HG03159 (cell line): ENCODE measurements at regions not wholly inside any gene's neighbourhood (a gene's known extent, or its start where the extent isn't known, plus 50 kb on each side); places are given as distances from the start of the nearest gene placed in this dataset.
"Not testable (repeated sequence)": the region's sequence is repeated elsewhere in the genome, so short reads cannot be mapped to it uniquely, and the experiment has no call there.

Experiments used
- ATAC-seq: cut with Tn5 transposase; IDR thresholded peaks from one replicate; pipeline ENCODE4 v1.9.1; 2021; ENCODE audit warnings: mild to moderate bottlenecking, moderate library complexity; ENCODE audit not compliant: unreplicated experiment

DNA sequence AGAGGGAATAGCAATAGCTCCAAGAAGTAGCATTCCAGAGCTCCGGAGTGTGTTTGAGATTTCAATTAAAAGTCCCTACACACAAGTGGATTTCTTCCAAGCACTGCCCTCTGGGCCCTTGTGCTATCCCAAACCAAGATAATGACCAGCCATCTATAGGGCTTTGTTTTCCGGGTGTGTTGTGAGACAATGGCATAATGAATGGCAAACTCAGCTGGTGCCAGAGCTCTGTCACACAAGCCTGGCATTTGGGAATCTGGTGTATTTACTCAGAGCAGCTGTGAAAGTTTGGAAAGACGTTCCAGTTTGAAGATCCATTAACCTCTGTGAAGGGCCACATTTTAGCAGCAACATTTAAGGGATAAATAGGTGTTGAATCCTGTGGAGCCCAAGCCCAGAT lies 61.2 kb upstream of the TMTC2 start:
- ATAC-seq = no peak

DNA sequence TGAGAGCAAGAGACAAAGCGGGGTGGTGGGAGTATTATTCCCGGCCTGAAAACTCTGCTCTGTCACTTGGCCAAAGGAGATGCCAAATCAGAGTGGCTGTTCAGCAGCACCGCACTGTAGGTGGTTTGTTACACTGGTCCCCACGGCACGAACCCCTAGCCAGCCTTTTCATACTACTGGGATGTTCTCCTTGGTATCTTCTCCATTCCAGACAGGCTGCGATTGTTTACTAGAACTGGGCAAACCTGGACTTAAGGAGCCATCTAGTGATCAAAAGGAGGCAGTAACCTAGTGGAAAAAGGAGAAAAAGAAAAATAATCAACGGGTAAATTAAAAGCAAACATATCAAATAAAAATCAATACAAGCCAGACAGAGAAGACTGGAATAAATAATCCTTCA lies 58.9 kb upstream of the TMTC2 start:
- ATAC-seq = no peak

DNA sequence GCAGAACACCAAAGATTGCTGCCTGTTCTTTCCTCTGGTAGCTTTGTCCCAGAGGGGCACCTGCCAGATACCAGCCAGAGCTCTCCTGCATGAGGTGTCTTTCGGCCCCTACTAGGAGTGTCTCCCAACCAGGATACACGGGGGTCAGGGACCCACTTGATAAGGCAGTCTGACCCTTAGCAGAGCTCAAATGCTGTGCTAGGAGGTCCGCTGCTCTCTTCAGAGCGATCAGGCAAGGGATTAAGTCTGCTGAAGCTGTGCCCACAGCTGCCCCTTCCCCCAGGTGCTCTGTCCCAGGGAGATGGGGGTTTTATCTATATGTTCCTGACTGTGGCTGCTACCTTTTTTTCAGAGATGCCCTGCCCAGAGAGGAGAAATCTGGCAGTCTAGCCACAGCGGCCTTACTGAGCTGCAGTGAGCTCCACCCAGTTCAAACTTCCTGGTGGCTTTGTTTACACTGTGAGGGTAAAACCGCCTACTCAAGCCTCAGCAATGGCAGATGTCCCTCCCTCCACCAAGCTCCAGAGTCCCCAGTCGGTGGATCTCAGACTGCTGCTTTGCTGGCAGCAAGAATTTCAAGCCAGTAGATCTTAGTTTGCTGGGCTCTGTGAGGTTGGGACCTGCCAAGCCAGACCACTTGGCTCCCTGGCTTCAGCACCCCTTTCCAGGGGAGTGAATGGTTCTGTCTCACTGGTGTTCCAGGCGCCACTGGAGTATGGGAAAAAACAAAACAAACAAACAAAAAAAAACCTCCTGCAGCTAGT lies 52.0 kb upstream of the TMTC2 start:
- ATAC-seq = not testable (repeated sequence)

DNA sequence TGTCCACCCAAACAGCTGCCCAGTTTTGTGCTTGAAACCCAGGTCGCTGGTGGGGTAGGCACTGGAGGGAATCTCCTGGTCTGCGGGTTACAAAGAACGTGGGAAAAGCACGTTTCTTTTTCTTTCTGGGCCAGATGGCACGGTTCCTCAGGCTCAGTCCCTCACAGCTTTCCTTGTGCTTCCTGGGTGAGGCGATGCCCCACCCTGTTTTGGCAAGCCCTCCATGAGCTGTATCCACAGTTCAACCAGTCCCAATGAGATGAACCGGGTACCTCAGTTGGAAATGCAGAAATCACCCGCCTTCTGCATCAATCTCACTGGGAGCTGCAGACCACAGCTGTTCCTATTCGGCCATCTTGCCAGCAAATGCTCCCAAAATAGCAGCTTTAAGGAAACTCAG lies 51.4 kb upstream of the TMTC2 start:
- ATAC-seq = no peak
